ENCODE measurements at regions not wholly inside any gene's neighbourhood (a gene's known extent, or its start where the extent isn't known, plus 50 kb on each side); places are given as distances from the start of the nearest gene placed in this dataset.

DNA sequence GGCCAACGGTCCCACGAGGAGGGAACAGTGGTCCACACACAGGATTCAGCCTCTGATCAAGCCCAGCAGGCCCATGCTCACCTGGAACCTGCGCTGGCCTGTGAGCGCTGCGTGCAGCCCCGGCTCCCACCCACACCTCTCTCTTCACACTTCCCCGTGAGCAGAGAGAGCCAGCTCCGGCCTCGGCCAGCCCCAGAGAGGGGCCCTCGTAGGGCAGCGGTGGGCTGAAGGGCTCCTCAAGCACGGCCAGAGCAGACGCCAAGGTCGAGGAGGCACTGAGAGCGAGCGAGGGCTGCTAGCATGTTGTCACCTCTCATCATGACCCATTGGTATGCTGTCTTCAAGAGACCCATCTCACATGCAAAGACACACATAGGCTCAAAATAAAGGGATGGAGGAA, 83.0 kb upstream of the FMR1 start:
- TF ChIP-seq, protein P1, sequence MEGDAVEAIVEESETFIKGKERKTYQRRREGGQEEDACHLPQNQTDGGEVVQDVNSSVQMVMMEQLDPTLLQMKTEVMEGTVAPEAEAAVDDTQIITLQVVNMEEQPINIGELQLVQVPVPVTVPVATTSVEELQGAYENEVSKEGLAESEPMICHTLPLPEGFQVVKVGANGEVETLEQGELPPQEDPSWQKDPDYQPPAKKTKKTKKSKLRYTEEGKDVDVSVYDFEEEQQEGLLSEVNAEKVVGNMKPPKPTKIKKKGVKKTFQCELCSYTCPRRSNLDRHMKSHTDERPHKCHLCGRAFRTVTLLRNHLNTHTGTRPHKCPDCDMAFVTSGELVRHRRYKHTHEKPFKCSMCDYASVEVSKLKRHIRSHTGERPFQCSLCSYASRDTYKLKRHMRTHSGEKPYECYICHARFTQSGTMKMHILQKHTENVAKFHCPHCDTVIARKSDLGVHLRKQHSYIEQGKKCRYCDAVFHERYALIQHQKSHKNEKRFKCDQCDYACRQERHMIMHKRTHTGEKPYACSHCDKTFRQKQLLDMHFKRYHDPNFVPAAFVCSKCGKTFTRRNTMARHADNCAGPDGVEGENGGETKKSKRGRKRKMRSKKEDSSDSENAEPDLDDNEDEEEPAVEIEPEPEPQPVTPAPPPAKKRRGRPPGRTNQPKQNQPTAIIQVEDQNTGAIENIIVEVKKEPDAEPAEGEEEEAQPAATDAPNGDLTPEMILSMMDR (IDR thresholded peaks at IDR 0.05 in 2 of 3, conservative IDR thresholded peaks at IDR 0.05 in 1 of 3; ENCODE audit: borderline replicate concordance in 1 of 3, insufficient read depth in 1 of 3, low read depth in 2 of 3, low read length in 2 of 3): no peak
- TF ChIP-seq CEBPB (IDR thresholded peaks at IDR 0.05; ENCODE audit: low read depth) (no peak), RAD21 (IDR thresholded peaks at IDR 0.05; ENCODE audit: low read depth) (no peak), POLR2AphosphoS5 (IDR thresholded peaks at IDR 0.05; ENCODE audit: low read depth, low read length) (no peak), EZH2 (IDR thresholded peaks at IDR 0.05) (no peak), EZH2phosphoT487 (IDR thresholded peaks at IDR 0.05; ENCODE audit: borderline replicate concordance) (no peak), YY1 (IDR thresholded peaks at IDR 0.05; ENCODE audit: extremely low read depth, insufficient replicate concordance, low read depth, low read length) (no peak), ZFX (IDR thresholded peaks at IDR 0.05) (no peak), POLR2A (IDR thresholded peaks at IDR 0.05; ENCODE audit: borderline replicate concordance, extremely low read depth, insufficient read depth, insufficient read length) (no peak), FOSL1 (IDR thresholded peaks at IDR 0.05; ENCODE audit: low read depth) (no peak), TCF7L2 (IDR thresholded peaks at IDR 0.05; ENCODE audit: borderline replicate concordance, extremely low read depth, insufficient read depth, insufficient read length) (no peak), ZNF274 (IDR thresholded peaks at IDR 0.05; ENCODE audit: low read depth, low read length) (no peak), JUND (IDR thresholded peaks at IDR 0.05) (no peak)
- TF ChIP-seq, protein P2, sequence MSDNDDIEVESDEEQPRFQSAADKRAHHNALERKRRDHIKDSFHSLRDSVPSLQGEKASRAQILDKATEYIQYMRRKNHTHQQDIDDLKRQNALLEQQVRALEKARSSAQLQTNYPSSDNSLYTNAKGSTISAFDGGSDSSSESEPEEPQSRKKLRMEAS (IDR thresholded peaks at IDR 0.05): no peak
